Stomach (tissue), 4 donors: ENCODE measurements at regions not wholly inside any gene's neighbourhood (a gene's known extent, or its start where the extent isn't known, plus 50 kb on each side); places are given as distances from the start of the nearest gene placed in this dataset.

Experiments
- POLR2AphosphoS5 ChIP-seq, 3 donors: sonication (generic); formaldehyde crosslinking; IDR thresholded peaks; one replicate each; pipeline ENCODE4 v1.6.1; 2016; ENCODE audit warnings: antibody characterized with exemption in 3 of 3
- TF ChIP-seq, protein P1 (sequence below), 7 experiments: fragments of 450-650 bp in 4 of 7; fragments of 200-600 bp in 3 of 7; sonication (generic) in 3 of 7; IDR thresholded peaks; one replicate each; pipeline ENCODE4 v1.5.1; 2016 to 2019; ENCODE audit warnings: antibody characterized with exemption in 7 of 7, control low read depth in 2 of 7, mild to moderate bottlenecking in 1 of 7

GRCh38 chr5:102596113-102596512, 97.3 kb upstream of the SLCO6A1 start:
- TF ChIP-seq, protein P1, sequence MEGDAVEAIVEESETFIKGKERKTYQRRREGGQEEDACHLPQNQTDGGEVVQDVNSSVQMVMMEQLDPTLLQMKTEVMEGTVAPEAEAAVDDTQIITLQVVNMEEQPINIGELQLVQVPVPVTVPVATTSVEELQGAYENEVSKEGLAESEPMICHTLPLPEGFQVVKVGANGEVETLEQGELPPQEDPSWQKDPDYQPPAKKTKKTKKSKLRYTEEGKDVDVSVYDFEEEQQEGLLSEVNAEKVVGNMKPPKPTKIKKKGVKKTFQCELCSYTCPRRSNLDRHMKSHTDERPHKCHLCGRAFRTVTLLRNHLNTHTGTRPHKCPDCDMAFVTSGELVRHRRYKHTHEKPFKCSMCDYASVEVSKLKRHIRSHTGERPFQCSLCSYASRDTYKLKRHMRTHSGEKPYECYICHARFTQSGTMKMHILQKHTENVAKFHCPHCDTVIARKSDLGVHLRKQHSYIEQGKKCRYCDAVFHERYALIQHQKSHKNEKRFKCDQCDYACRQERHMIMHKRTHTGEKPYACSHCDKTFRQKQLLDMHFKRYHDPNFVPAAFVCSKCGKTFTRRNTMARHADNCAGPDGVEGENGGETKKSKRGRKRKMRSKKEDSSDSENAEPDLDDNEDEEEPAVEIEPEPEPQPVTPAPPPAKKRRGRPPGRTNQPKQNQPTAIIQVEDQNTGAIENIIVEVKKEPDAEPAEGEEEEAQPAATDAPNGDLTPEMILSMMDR (IDR thresholded peaks at IDR 0.05): no peak
- TF ChIP-seq POLR2AphosphoS5 (IDR thresholded peaks at IDR 0.05): no peak
